Epithelial cell of proximal tubule (primary cell): ENCODE measurements at regions not wholly inside any gene's neighbourhood (a gene's known extent, or its start where the extent isn't known, plus 50 kb on each side); places are given as distances from the start of the nearest gene placed in this dataset.

ENCODE experiments used
- DNase-seq: peaks from one replicate; pipeline ENCODE4 v3.0.0-alpha.2; 2011; ENCODE audit warnings: low read depth
- H3K4me3 ChIP-seq: 2 replicates; pipeline ENCODE4 v1.5.1; 2011; ENCODE audit warnings: low read depth, mild to moderate bottlenecking, low read length
- TF ChIP-seq, protein P1 (sequence below): conservative IDR thresholded peaks from 2 replicates; pipeline ENCODE4 v1.5.1; 2012; ENCODE audit warnings: low read depth, mild to moderate bottlenecking, low read length

- no peak overlapping the region for H3K4me3 ChIP-seq
- DNase-seq, result no peak
- TF ChIP-seq, protein P1, sequence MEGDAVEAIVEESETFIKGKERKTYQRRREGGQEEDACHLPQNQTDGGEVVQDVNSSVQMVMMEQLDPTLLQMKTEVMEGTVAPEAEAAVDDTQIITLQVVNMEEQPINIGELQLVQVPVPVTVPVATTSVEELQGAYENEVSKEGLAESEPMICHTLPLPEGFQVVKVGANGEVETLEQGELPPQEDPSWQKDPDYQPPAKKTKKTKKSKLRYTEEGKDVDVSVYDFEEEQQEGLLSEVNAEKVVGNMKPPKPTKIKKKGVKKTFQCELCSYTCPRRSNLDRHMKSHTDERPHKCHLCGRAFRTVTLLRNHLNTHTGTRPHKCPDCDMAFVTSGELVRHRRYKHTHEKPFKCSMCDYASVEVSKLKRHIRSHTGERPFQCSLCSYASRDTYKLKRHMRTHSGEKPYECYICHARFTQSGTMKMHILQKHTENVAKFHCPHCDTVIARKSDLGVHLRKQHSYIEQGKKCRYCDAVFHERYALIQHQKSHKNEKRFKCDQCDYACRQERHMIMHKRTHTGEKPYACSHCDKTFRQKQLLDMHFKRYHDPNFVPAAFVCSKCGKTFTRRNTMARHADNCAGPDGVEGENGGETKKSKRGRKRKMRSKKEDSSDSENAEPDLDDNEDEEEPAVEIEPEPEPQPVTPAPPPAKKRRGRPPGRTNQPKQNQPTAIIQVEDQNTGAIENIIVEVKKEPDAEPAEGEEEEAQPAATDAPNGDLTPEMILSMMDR, result peak; percentile 67
Observed at GRCh38 chr22:27331526-27332281, 469.9 kb downstream of the MN1 start.

- DNase-seq, result no peak
- no peak overlapping the region for H3K4me3 ChIP-seq
- TF ChIP-seq, protein P1, result no peak
Observed at GRCh38 chr22:27335102-27335660, 466.4 kb downstream of the MN1 start.

DNA sequence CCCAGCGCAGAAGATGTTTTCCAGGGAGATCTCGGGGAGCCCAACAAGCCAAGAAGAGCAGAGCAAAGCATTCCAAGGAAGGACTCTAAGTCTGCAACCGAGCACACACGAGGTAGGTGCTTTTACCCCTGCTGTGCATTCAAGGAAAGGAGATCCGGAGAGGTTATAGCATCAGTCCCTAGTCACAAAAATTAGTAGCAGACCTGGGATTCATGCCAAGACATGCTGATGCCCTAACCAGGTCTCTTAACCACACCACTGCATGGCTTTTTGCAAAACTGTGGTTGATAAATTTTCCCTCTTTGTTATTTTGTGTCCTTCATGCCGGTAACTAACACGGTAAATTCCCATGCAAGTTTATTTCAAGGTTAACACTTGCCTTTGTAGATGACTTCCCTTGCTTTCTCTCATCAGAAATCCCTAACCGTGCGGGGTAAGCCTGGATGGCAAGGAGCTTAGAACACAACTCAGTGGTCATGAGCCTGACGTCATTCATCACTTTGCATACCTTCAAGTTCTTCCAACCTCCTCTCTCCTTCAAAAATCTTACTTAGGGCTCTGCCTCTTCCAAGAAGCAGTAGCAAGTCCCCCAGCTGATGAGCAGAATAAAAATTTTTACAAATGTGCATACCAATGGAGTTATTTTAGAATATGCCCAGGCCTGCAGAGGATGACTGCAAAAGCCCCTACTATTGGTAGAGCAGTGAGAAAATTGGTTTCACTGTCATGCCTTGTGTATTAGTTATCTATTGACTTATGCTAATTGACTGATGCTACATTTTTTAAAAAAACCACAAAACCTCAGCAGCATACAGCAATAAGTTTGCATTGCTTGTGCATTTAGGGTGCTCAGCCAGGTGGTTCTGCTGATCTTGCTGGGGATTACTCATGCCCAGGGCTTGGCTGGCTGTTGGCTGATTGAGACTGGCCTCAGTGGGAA, 465.1 kb downstream of the MN1 start:
- DNase-seq, result no peak
- TF ChIP-seq, protein P1, result no peak
- H3K4me3 ChIP-seq, result no peak overlapping the region

DNA sequence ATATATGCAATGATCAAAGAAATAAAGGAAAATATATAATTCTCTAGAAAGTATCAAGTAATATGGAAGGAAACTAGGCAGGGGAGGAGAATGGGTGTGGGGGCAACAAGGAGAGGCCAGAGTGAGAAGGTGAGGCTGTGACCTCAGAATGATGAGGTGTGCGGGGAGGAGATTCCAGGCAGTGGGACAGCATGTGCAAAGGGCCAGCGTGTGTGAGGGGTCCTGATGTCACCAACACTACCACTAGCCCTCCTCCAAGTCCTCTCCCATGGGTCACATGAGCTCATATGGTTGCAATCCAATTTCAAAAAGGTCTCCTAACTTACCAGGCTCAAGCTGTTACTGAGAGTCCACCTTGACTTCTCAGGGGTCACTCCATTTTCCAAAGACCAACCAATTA, 463.9 kb downstream of the MN1 start:
- no peak for DNase-seq
- H3K4me3 ChIP-seq, result no peak overlapping the region
- TF ChIP-seq, protein P1, result no peak

DNA sequence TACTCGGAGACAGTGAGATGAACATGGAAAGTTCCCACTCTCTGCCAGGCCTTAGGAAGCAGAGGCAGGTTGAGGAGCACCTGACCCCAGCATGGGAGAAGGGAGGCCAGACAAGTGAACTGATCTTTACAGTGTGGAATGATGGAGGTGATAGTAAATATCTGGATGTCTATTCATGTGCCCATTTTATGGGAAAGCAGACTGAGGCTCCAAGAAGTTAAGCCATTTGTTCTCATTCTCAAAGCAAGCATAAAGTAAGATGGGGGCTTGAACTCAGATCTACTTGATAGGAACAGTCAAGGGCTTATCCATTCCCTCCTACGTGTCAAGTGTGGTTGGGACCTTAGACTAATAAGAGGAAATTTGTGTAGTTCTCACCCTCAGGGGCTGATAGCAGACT, 461.5 kb downstream of the MN1 start:
- TF ChIP-seq, protein P1, result no peak
- H3K4me3 ChIP-seq, result no peak overlapping the region
- no peak for DNase-seq

- no peak for DNase-seq
- no peak overlapping the region for H3K4me3 ChIP-seq
- TF ChIP-seq, protein P1, result no peak
Observed at GRCh38 chr22:27344546-27344945, 457.0 kb downstream of the MN1 start.
